ENCODE measurements at regions not wholly inside any gene's neighbourhood (a gene's known extent, or its start where the extent isn't known, plus 50 kb on each side); places are given as distances from the start of the nearest gene placed in this dataset.

DNA sequence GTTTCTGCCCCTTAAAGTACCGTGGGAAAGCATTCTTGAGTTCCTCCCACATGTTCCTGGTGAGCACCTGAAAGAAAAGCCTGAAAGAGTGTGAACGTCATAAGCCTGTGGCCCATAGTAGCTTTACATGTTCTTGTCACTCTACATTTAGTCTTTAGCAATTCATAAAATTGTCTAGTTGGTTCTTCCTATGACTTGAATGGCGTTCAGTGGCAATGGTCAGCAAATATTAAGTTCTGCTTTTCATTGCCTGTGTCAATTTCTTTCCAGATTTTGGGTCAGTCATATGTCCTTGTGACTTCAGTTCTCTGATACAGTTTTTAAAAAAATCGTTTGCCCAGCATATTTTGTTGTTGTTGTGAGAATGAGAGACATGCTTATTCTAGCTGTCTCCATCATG lies 650.0 kb upstream of the BOD1L1 start:
- ATAC-seq, result no peak
- WGBS, 3 donors, result 53 to 66% (median 66%) methylated on average over 4 of the region's 4 CpGs
- intact Hi-C loops (cut with DNase I), result no loop called here
- Histone ChIP-seq H3K9me3 (no peaks in the 10 kb centered on the region), H3K27ac (no peak overlapping the region), H3K4me3 (no peak overlapping the region), H3K36me3 (ENCODE audit: insufficient read depth in 1 of 2, low read depth in 1 of 2) (no peaks in the 10 kb centered on the region), H3K27me3 (ENCODE audit: insufficient read depth in 3 of 3, low read length in 2 of 3) (no peaks in the 10 kb centered on the region), H3K4me1 (no peaks in the 10 kb centered on the region)
- TF ChIP-seq, protein P1, sequence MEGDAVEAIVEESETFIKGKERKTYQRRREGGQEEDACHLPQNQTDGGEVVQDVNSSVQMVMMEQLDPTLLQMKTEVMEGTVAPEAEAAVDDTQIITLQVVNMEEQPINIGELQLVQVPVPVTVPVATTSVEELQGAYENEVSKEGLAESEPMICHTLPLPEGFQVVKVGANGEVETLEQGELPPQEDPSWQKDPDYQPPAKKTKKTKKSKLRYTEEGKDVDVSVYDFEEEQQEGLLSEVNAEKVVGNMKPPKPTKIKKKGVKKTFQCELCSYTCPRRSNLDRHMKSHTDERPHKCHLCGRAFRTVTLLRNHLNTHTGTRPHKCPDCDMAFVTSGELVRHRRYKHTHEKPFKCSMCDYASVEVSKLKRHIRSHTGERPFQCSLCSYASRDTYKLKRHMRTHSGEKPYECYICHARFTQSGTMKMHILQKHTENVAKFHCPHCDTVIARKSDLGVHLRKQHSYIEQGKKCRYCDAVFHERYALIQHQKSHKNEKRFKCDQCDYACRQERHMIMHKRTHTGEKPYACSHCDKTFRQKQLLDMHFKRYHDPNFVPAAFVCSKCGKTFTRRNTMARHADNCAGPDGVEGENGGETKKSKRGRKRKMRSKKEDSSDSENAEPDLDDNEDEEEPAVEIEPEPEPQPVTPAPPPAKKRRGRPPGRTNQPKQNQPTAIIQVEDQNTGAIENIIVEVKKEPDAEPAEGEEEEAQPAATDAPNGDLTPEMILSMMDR (IDR thresholded peaks at IDR 0.05), result no peak
- DNase-seq, result no peak

DNA sequence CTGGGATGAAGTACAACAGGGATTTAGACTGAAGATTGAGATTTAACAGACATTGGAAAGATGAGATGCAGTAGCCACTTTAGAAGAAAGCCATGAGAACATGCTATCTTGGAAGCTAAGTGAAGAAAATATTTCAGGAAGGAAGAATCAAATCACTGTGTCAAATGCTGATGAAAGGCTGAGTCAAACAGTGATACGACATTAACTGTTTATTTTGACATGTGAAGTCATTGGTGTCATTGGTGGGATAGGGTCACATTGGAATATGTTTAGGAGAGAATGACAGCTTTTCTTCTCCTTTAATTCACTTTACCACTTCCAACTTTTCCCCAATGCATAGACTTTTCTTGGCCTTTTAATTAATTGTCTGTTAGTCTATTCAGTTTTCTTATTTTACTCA lies 653.0 kb upstream of the BOD1L1 start:
- no peaks in the 10 kb centered on the region for H3K36me3 ChIP-seq (ENCODE audit: insufficient read depth in 1 of 2, low read depth in 1 of 2)
- H3K9me3 ChIP-seq, result no peaks in the 10 kb centered on the region
- ATAC-seq (no peak), DNase-seq (no peak)
- no peaks in the 10 kb centered on the region for H3K27me3 ChIP-seq (ENCODE audit: insufficient read depth in 3 of 3, low read length in 2 of 3)
- 58 to 71% (median 68%) methylated on average over 1 of the region's 1 CpG for WGBS, 3 donors
- H3K27ac ChIP-seq, result no peak overlapping the region
- no peak overlapping the region for H3K4me3 ChIP-seq
- intact Hi-C loops (cut with DNase I), result no loop called here
- no peaks in the 10 kb centered on the region for H3K4me1 ChIP-seq
- TF ChIP-seq, protein P1 (IDR thresholded peaks at IDR 0.05), result no peak

DNA sequence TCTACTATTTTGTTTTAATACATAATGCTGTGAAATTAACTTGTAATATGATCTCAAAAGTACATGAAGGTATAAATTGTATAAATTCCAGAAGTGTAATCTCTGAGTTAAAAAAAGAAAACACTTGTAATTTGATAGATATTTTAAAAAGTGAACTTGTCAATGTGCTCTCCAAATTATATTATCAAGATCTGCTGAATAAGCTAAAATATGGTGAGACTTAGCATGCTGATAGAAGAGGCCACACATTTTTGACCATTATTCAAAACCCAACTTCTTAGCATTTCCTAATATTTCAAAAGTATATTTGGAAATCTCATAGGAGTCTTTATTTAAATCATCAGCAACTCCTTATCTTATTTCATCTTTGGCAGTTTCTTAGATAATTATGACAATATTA lies 657.1 kb upstream of the BOD1L1 start:
- no peak for ATAC-seq
- TF ChIP-seq, protein P1 (IDR thresholded peaks at IDR 0.05), result no peak
- H3K27ac ChIP-seq, result no peak overlapping the region
- no peak overlapping the region for H3K4me3 ChIP-seq
- no peak for DNase-seq
- H3K27me3 ChIP-seq (ENCODE audit: insufficient read depth in 3 of 3, low read length in 2 of 3), result no peaks in the 10 kb centered on the region
- intact Hi-C loops (cut with DNase I), result no loop called here
- no peaks in the 10 kb centered on the region for H3K36me3 ChIP-seq (ENCODE audit: insufficient read depth in 1 of 2, low read depth in 1 of 2)
- no peaks in the 10 kb centered on the region for H3K4me1 ChIP-seq
- H3K9me3 ChIP-seq, result peaks cover 10% of the 10 kb centered on the region

DNA sequence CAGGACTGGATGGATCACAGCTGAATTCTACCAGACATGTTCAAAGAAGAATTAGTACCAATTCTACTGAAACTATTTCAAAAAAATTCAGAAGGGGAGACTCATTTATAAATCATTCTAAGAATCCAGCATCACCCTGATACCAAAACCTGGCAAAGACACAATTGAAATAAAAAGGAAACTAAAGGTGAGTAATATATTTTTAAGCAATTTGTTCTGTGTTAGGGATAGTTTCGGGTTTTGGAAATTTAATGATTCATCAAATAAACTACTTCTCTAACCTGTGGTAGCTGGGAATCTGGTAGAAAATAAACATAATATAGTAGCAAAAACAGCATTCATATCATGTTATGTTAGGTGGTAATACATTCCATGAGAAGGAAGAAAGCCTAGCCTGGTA lies 662.2 kb upstream of the BOD1L1 start:
- intact Hi-C loops (cut with DNase I), result no loop called here
- no peak for DNase-seq
- TF ChIP-seq, protein P1 (IDR thresholded peaks at IDR 0.05), result no peak
- ATAC-seq, result no peak
- Histone ChIP-seq H3K27ac (no peak overlapping the region), H3K27me3 (ENCODE audit: insufficient read depth in 3 of 3, low read length in 2 of 3) (no peaks in the 10 kb centered on the region), H3K4me1 (no peaks in the 10 kb centered on the region), H3K4me3 (no peak overlapping the region), H3K36me3 (ENCODE audit: insufficient read depth in 1 of 2, low read depth in 1 of 2) (no peaks in the 10 kb centered on the region), H3K9me3 (peaks cover 10% of the 10 kb centered on the region)
- WGBS, 3 donors, result 72 to 83% (median 77%) methylated on average over 1 of the region's 1 CpG

DNA sequence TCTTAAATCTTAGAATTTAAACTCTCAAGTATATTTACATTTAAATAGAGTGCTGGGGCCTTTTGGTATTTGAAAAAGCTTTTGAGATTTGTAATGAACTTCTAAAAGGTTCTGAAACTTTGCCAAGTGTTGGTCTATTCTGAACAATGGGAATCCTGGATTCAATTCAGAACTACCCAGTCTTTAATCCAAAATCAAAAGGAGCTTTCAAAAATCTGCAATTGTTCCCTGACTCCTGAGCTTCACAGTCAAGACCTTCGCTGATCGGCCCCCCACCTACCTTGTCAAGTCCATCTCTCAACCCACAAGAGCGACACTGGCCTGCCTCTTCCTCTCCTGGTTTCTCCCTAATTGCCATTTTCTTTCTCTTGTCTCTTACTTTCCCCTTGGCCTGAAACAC lies 666.1 kb upstream of the BOD1L1 start:
- DNase-seq, result no peak
- no peaks in the 10 kb centered on the region for H3K36me3 ChIP-seq (ENCODE audit: insufficient read depth in 1 of 2, low read depth in 1 of 2)
- TF ChIP-seq, protein P1 (IDR thresholded peaks at IDR 0.05), result no peak
- intact Hi-C loops (cut with DNase I), result no loop called here
- H3K9me3 ChIP-seq, result peaks cover under 1% of the 10 kb centered on the region
- H3K4me1 ChIP-seq, result no peaks in the 10 kb centered on the region
- no peak overlapping the region for H3K27ac ChIP-seq
- H3K4me3 ChIP-seq, result no peak overlapping the region
- WGBS, 3 donors, result 86 to 98% (median 91%) methylated on average over 3 of the region's 3 CpGs
- ATAC-seq, result no peak
- H3K27me3 ChIP-seq (ENCODE audit: insufficient read depth in 3 of 3, low read length in 2 of 3), result no peaks in the 10 kb centered on the region
